HCT116 (cell line): ENCODE measurements at regions not wholly inside any gene's neighbourhood (a gene's known extent, or its start where the extent isn't known, plus 50 kb on each side); places are given as distances from the start of the nearest gene placed in this dataset.

ENCODE experiments used
- ATAC-seq: fragments of 200-7000 bp; cut with Tn5 transposase; 2 replicates; pipeline ENCODE4 v1.9.1; 2020; ENCODE audit warnings: mild to moderate bottlenecking, moderate library complexity
- BruUV-seq: library from RNA; stranded (reverse); fragments of 400-500 nt; replicated peaks from 2 replicates; lab custom pipeline; 2021; lab: Mats Ljungman, UMichigan
- CTCF ChIA-PET: fragments of 300-600 bp; sonication (Branson Sonifier 250); formaldehyde crosslinking; loops from one replicate; lab custom pipeline; 2021; ENCODE audit warnings: antibody characterized with exemption; lab: Charles Lee
- POLR2A ChIA-PET: fragments of 300-600, 350-600 bp; sonication (Branson Sonifier 250); formaldehyde crosslinking; loops from one replicate; lab custom pipeline; 2021; ENCODE audit warnings: antibody characterized with exemption; lab: Charles Lee
- RAD21 ChIA-PET, 2 experiments: fragments of 300-600 bp; sonication (Branson Sonifier 250); formaldehyde crosslinking; loops; one replicate each; lab custom pipeline; 2023; ENCODE audit warnings: low total read pairs in 2 of 2; ENCODE audit not compliant: uncharacterized antibody in 2 of 2, unreplicated experiment in 2 of 2, low non-redundant PET in 1 of 2; lab: Charles Lee
- DNase-seq: peaks from one replicate; pipeline ENCODE4 v3.0.0-alpha.2; 2010; ENCODE audit warnings: low read depth, low spot score
- H2AFZ ChIP-seq: fragments of 200-600 bp; shearing (Covaris generic), sonication (generic); 2 replicates; pipeline ENCODE4 v1.6.1; 2017; ENCODE audit warnings: low read depth, mixed run types, mixed read lengths, antibody characterized with exemption, low read length; ENCODE audit not compliant: poor library complexity, severe bottlenecking
- H3K27ac ChIP-seq: 2 replicates; pipeline ENCODE4 v1.5.1; 2012; ENCODE audit warnings: low read depth, low read length
- H3K27me3 ChIP-seq: fragments of 200-600 bp; sonication (generic); 2 replicates; pipeline ENCODE4 v1.6.1; 2016; ENCODE audit warnings: mixed run types, low read length, mixed read lengths; ENCODE audit not compliant: insufficient read depth
- H3K36me3 ChIP-seq, 2 experiments: fragments of 200-500 bp in 1 of 2; fragments of 200-600 bp in 1 of 2; sonication (Bioruptor generic) in 1 of 2; sonication (generic) in 1 of 2; 2 replicates each; pipeline versions ENCODE4 v1.5.1 to v1.6.1; 2014 to 2016; ENCODE audit warnings: low read length in 2 of 2, inconsistent platforms in 1 of 2, mixed read lengths in 1 of 2, mixed run types in 1 of 2; ENCODE audit not compliant: insufficient read depth in 2 of 2, control insufficient read depth in 1 of 2
- H3K4me1 ChIP-seq, 2 experiments: fragments of 200-600 bp in 1 of 2; sonication (generic) in 1 of 2; 2 replicates each; pipeline versions ENCODE4 v1.5.1 to v1.6.1; 2012 to 2017; ENCODE audit warnings: low read length in 2 of 2, inconsistent platforms in 1 of 2, mild to moderate bottlenecking in 1 of 2, mixed read lengths in 1 of 2, mixed run types in 1 of 2, moderate library complexity in 1 of 2; ENCODE audit not compliant: insufficient read depth in 2 of 2, control insufficient read depth in 1 of 2
- H3K4me2 ChIP-seq: fragments of 200-600 bp; sonication (generic); 2 replicates; pipeline ENCODE4 v1.6.1; 2017; ENCODE audit warnings: mixed run types, low read length, mixed read lengths
- H3K4me3 ChIP-seq, 2 experiments: fragments of 200-600 bp in 1 of 2; sonication (generic) in 1 of 2; replicated peaks in 1 of 2; 2 replicates each; pipeline ENCODE4 v1.5.1; 2011 to 2016; ENCODE audit warnings: low read length in 2 of 2, control low read depth in 1 of 2, low read depth in 1 of 2, mild to moderate bottlenecking in 1 of 2, mixed read lengths in 1 of 2, mixed run types in 1 of 2
- H3K79me2 ChIP-seq: fragments of 200-600 bp; sonication (generic); 2 replicates; pipeline ENCODE4 v1.6.1; 2017; ENCODE audit warnings: mild to moderate bottlenecking, mixed run types, low read length, moderate library complexity, mixed read lengths; ENCODE audit not compliant: insufficient read depth
- H3K9ac ChIP-seq: fragments of 200-600 bp; sonication (generic); 2 replicates; pipeline ENCODE4 v1.6.1; 2016; ENCODE audit warnings: low read length, mixed read lengths
- H3K9me2 ChIP-seq: fragments of 200-600 bp; sonication (generic), shearing (Covaris generic); 2 replicates; pipeline ENCODE4 v1.6.1; 2017; ENCODE audit warnings: mixed run types, mild to moderate bottlenecking, moderate library complexity; ENCODE audit not compliant: insufficient read depth
- H3K9me3 ChIP-seq, 2 experiments: fragments of 200-500 bp in 1 of 2; fragments of 200-600 bp in 1 of 2; sonication (Bioruptor generic) in 1 of 2; sonication (generic) in 1 of 2; 2 replicates each; pipeline ENCODE4 v1.6.1; 2014 to 2017; ENCODE audit warnings: low read length in 2 of 2, mixed read lengths in 2 of 2, inconsistent platforms in 1 of 2, low read depth in 1 of 2, mild to moderate bottlenecking in 1 of 2, mixed run types in 1 of 2, moderate library complexity in 1 of 2; ENCODE audit not compliant: control insufficient read depth in 1 of 2, insufficient read depth in 1 of 2
- H4K20me1 ChIP-seq: fragments of 200-600 bp; sonication (generic), shearing (Covaris generic); 2 replicates; pipeline ENCODE4 v1.6.1; 2017; ENCODE audit warnings: mixed run types, mild to moderate bottlenecking, moderate library complexity; ENCODE audit not compliant: insufficient read depth
- CBX3 ChIP-seq: IDR thresholded peaks from 2 replicates; pipeline ENCODE4 v1.6.1; 2012; ENCODE audit warnings: low read depth
- CTCF ChIP-seq, 3 experiments: fragments of 200-600 bp in 1 of 3; sonication (generic) in 1 of 3; IDR thresholded peaks in 2 of 3; conservative IDR thresholded peaks in 1 of 3; 2 replicates each; pipeline ENCODE4 v1.5.1; 2012 to 2017; ENCODE audit warnings: low read depth in 2 of 3, low read length in 2 of 3, antibody characterized with exemption in 1 of 3, borderline replicate concordance in 1 of 3, control low read depth in 1 of 3, mild to moderate bottlenecking in 1 of 3, mixed read lengths in 1 of 3, mixed run types in 1 of 3, moderate library complexity in 1 of 3; ENCODE audit not compliant: insufficient read depth in 1 of 3
- EGR1 ChIP-seq: IDR thresholded peaks from 2 replicates; pipeline ENCODE4 v1.6.1; 2012; ENCODE audit warnings: low read depth
- EZH2 ChIP-seq: fragments of 200-600 bp; sonication (generic); IDR thresholded peaks from 2 replicates; pipeline ENCODE4 v1.6.1; 2017; ENCODE audit warnings: antibody characterized with exemption, mixed run types
- EZH2phosphoT487 ChIP-seq: fragments of 200-600 bp; IDR thresholded peaks from 2 replicates; pipeline ENCODE4 v1.6.1; 2018; ENCODE audit warnings: antibody characterized with exemption, borderline replicate concordance
- FOSL1 ChIP-seq: IDR thresholded peaks from 2 replicates; pipeline ENCODE4 v1.6.1; 2012; ENCODE audit warnings: low read depth
- JUND ChIP-seq: IDR thresholded peaks from 2 replicates; pipeline ENCODE4 v1.6.1; 2012
- POLR2A ChIP-seq: IDR thresholded peaks from 2 replicates; pipeline ENCODE4 v1.7.0; 2011; ENCODE audit warnings: borderline replicate concordance; ENCODE audit not compliant: insufficient read depth, insufficient read length; ENCODE audit errors: extremely low read depth
- POLR2AphosphoS5 ChIP-seq: IDR thresholded peaks from 2 replicates; pipeline ENCODE4 v1.6.1; 2011; ENCODE audit warnings: mild to moderate bottlenecking, low read depth, low read length, moderate library complexity
- SIN3A ChIP-seq: IDR thresholded peaks from 2 replicates; pipeline ENCODE4 v1.6.1; 2012; ENCODE audit warnings: low read depth
- ZBTB33 ChIP-seq: IDR thresholded peaks from 2 replicates; pipeline ENCODE4 v1.6.1; 2011; ENCODE audit warnings: mild to moderate bottlenecking, low read length, moderate library complexity; ENCODE audit not compliant: insufficient replicate concordance; ENCODE audit errors: extremely low read depth
- ZFX ChIP-seq: fragments of 450-650 bp; IDR thresholded peaks from 2 replicates; pipeline ENCODE4 v1.6.1; 2017
- ZNF274 ChIP-seq: fragments of 200-500 bp; sonication (Bioruptor generic); IDR thresholded peaks from 2 replicates; pipeline ENCODE4 v1.6.1; 2014; ENCODE audit warnings: mild to moderate bottlenecking, low read depth, low read length, inconsistent platforms
- intact Hi-C: fragments of 100-400 bp; cut with micrococcal nuclease; formaldehyde crosslinking; loops from 2 replicates; pipeline ENCODE4 v1.10.0; 2022
- TF ChIP-seq, protein P1 (sequence below): IDR thresholded peaks from 2 replicates; pipeline ENCODE4 v1.6.1; 2012
- TF ChIP-seq, protein P2 (sequence below): IDR thresholded peaks from 2 replicates; pipeline ENCODE4 v1.6.1; 2012

- Histone ChIP-seq H3K27ac (no peak overlapping the region), H4K20me1 (no peaks in the 10 kb centered on the region), H2AFZ (no peak overlapping the region), H3K27me3 (no peaks in the 10 kb centered on the region), H3K79me2 (no peaks in the 10 kb centered on the region), H3K4me2 (no peak overlapping the region), H3K9me2 (no peaks in the 10 kb centered on the region), H3K9ac (no peak overlapping the region), H3K9me3 (no peaks in the 10 kb centered on the region), H3K4me3 (no peak overlapping the region), H3K36me3 (no peaks in the 10 kb centered on the region), H3K4me1 (peaks cover 5 to 25% of the 10 kb centered on the region in 2 experiments)
- no peak for DNase-seq
- ChIA-PET RAD21 (no interaction called here), CTCF (no interaction called here), POLR2A (no interaction called here)
- intact Hi-C loops: no loop called here
- ATAC-seq: no peak
- no peak for TF ChIP-seq CBX3
- no peak for TF ChIP-seq EGR1
- no peak for TF ChIP-seq FOSL1
- no TSS peak for BruUV-seq
These were observed 52.5 kb upstream of the DMRTB1 start for GRCh38 chr1:53406551-53407235.

DNA sequence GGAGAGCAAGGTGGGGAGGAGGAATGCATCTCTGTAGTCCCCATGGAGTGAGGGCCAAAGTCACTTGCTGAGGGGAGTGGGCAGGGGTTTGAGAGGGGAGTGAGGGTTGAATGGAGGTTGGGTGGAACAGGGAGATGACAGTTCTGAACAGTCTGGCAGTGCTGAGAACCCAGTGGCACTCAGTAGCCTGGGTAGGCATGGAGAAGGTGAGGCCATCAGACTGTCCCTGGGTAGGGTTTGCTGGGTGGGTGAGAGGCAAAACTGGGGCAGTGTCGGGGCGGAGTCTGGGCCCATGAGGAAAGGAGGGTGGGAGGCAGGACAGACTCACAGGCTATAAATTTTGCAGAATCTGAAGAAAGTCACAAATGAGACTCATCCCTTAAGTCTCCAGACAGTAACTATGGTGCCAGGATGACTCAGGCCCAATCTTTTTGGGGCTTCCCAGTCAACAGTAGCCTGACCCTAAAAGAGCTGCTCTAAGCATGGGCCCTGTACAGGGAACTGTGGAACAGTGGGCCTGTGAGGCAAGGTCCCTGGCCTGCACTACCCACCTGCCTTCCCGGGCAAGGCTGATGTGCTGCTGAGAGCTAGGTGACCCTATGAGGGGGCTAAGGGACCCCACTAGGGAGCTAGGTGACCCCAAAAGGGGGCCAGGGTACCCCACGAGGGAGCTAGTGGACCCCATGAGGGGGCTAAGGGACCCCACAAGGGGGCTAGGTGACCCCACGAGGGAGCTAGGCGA is 51.0 kb upstream of the DMRTB1 start:
- BruUV-seq: no TSS peak
- POLR2A ChIA-PET: no interaction called here
- no peak for DNase-seq
- CTCF ChIA-PET: interaction anchor here (2.4 kb wide), 1 partner anchor 15 kb away, joined by 8 read pairs; no protein-coding TSS in a partner anchor
- Histone ChIP-seq H3K9me3 (no peaks in the 10 kb centered on the region), H3K9me2 (no peaks in the 10 kb centered on the region), H2AFZ (no peak overlapping the region), H3K4me2 (no peak overlapping the region), H3K27ac (no peak overlapping the region), H3K4me3 (no peak overlapping the region), H3K27me3 (no peaks in the 10 kb centered on the region), H3K36me3 (no peaks in the 10 kb centered on the region), H3K79me2 (no peaks in the 10 kb centered on the region), H3K4me1 (peaks cover 19 to 40% of the 10 kb centered on the region in 2 experiments), H3K9ac (no peak overlapping the region), H4K20me1 (no peaks in the 10 kb centered on the region)
- intact Hi-C loops: no loop called here
- no peak for ATAC-seq
- RAD21 ChIA-PET: no interaction called here
- TF ChIP-seq EGR1 (no peak), SIN3A (no peak), EZH2 (no peak), FOSL1 (no peak), JUND (no peak), CTCF (IDR thresholded peaks at IDR 0.05 in 2 of 3, conservative IDR thresholded peaks at IDR 0.05 in 1 of 3; ENCODE audit: borderline replicate concordance in 1 of 3, insufficient read depth in 1 of 3, low read depth in 2 of 3, low read length in 2 of 3) (no peak), EZH2phosphoT487 (no peak), POLR2A (no peak), POLR2AphosphoS5 (no peak), ZNF274 (no peak), CBX3 (no peak), ZFX (no peak), ZBTB33 (no peak)
- TF ChIP-seq, protein P1, sequence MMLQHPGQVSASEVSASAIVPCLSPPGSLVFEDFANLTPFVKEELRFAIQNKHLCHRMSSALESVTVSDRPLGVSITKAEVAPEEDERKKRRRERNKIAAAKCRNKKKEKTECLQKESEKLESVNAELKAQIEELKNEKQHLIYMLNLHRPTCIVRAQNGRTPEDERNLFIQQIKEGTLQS: no peak
- TF ChIP-seq, protein P2, sequence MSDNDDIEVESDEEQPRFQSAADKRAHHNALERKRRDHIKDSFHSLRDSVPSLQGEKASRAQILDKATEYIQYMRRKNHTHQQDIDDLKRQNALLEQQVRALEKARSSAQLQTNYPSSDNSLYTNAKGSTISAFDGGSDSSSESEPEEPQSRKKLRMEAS: no peak
